ENCODE measurements at regions not wholly inside any gene's neighbourhood (a gene's known extent, or its start where the extent isn't known, plus 50 kb on each side); places are given as distances from the start of the nearest gene placed in this dataset.

DNA sequence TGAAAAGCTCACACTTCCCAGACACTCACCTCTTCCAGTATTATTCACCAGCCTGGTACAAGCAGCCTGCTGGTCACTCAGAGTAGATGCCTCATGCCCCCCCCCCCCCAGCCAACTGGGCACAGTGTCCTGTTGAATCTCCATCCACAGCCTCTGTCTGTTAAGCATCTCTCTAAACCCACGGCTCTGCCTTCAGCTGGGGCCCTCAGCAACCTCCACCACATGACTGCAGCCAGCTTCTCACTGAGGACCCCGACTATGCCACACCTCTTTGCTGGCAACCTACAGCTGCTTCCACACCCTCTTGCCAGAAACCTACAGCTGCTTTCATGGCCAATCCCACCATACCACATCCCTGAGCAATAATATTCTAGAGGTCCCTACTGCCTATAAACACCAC is 113.1 kb downstream of the RHOU start:
- no peak for DNase-seq (ENCODE audit: low read depth)

GRCh38 chr1:228849011-228849541 is 113.8 kb downstream of the RHOU start:
- no peak for DNase-seq (ENCODE audit: low read depth)

GRCh38 chr1:228850141-228851100 is 115.1 kb downstream of the RHOU start:
- DNase-seq (ENCODE audit: low read depth): no peak

DNA sequence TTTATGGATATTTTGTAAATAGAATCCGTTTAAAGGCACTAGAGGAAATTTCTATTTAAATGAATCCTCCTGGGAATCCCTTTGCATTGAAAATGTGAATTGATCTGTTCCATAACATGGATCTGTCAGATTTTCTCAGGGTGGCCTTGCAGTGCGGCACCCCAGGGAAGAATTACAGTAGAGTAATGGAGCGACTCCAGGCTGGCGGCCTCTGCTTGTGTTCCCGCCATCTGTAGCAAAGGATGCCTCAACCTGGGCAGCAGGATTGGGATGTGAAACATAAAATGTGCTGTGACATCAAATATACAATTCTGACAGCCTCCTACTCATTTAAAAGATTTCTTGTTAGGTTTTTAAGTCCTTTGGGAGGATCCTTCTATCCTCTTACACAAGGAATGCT is 115.9 kb downstream of the RHOU start:
- DNase-seq (ENCODE audit: low read depth): no peak

DNA sequence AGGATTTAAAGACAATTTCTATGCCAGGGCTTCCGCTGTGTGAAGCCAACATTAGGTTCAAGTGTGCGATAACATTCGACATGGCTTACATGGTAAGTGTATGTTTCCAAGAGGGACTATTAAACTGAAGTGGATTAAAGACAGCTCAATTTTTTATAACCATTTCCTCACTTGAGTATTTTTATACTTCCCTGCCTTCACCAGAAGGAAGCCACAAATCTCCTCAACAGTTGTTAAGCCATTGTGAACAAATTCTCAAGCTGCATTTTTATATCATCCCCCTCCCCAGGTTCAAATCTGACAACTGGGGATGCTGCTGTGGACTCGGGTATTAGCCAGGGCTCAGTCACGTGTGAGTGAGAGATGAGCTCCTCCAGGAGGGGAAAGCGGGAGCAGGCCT is 116.3 kb downstream of the RHOU start:
- DNase-seq (ENCODE audit: low read depth): no peak

DNA sequence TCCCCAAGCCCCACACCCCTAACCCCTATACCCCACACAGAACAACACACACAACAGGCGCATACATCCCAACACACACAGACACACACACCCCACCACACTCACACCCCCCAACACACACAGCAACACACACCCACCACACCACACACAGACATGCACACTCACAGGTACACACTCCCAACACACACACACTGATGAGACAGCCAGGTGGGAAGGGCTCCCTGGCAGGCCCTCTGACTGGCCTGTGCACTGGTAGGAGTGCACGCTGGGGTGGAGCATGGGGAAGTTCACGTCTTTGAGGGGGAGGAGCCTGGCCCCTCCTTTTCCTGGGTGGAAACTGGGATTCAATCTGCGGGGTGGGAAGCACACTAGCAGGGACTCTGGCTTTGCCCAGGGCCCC is 116.7 kb downstream of the RHOU start:
- DNase-seq (ENCODE audit: low read depth): no peak

GRCh38 chr1:228852511-228853088 is 117.3 kb downstream of the RHOU start:
- DNase-seq (ENCODE audit: low read depth): no peak

DNA sequence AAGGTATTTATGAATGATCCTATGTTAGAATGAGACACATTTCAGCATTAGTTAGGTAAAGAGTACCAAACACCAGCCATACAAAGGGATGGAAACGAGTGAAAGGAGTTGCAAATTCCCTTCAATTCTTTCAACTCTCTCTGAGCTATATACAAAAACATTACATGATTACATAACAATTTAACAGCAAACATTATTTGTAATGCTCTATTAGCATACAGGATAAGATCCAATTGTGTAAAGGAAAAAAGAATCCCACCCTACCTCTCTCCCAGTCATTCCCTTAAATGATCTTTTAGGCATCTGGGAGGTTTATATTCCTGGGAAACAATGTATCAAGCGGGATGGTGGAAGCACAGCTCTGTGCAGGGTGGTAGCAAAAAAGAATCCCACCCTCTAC is 117.9 kb downstream of the RHOU start:
- no peak for DNase-seq (ENCODE audit: low read depth)

DNA sequence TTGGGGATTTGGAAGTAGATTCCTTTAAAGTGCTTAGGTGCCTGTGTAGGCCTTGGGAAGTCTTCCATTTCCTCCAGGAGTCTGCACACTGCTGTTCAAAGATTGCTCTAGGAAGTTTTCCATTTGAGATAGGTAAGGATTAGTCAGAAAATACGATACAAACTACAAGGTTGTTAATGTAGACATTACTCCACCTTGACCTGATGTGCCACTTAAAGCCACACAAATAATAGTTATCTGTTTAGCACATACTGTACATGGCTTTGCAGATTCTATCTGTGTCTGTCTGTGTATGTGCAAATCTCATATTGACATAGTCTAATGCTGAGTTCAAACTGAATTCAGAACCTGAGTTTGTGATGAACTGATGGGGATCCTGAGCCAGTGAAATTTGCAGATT is 118.4 kb downstream of the RHOU start:
- no peak for DNase-seq (ENCODE audit: low read depth)

DNA sequence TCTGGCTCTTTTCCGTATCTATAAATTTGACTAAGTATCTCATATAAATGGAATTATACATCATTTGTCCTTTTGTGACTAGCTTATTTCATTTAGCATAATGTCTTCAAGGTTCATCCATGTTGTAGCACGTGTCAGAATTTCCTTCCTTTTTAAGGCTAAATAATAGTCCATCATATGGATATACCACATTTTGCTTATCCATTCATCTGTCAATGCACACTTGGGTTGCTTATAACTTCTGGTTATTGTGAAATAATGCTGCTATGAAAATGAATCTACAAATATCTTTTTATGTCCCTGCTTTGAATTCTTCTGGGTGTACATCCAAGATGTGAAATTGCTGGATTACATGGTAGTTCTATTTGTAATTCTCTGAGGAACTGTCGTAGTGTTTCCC is 119.6 kb downstream of the RHOU start:
- DNase-seq (ENCODE audit: low read depth): no peak

GRCh38 chr1:228857611-228858010 is 122.3 kb downstream of the RHOU start:
- no peak for DNase-seq (ENCODE audit: low read depth)

GRCh38 chr1:228860911-228861831 is 125.9 kb downstream of the RHOU start:
- peak; percentile 96 for DNase-seq (ENCODE audit: low read depth)

- DNase-seq (ENCODE audit: low read depth): peak; percentile 77
These were observed 126.5 kb downstream of the RHOU start for GRCh38 chr1:228861832-228862180.

DNA sequence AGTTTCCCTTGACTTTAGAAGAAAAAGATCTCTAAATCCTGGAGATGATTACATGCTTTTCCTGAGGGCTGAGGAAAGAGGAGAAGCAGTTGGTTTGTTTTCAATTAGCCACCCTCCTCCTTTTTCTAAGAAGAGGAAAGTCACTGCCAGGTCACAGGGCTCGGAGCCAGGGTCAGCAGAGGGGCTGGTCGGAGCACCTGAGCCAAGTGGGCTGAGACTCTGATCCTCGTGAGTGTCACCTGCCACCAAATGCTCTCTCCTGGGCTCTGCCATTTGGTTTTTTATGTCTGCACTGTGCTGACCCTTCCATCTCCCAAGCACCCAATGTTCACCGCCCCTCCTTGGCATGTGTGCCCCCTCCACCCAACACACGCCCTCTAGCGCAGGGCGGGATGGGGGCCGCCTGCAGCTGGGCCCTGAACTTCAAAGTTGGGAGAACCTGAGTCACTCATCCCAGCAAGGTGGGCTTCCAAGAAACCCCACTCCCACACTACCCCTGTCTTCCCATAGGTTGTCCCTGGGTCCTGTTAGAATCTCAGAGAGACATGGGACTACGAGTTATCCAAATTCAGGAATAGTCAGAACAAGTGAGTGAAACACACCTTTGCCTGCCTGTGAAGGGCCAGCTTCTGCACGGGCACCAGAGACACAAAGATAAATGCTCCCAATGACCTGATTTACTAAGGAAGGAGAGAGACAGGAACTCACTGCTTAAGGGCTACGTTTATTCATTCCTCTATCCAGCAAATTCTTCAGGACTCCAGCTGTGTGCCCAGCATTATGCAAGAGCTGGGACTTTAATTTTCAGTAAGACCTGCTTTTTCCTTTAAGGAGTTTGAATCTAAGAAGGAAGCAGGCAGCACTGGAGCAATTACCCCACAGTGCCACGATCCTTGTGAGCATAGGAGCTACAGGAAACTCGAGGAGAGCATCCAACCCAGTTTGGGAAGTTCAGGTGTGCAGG is 127.5 kb downstream of the RHOU start:
- no peak for DNase-seq (ENCODE audit: low read depth)

GRCh38 chr1:228863776-228864175 is 128.5 kb downstream of the RHOU start:
- no peak for DNase-seq (ENCODE audit: low read depth)

- peak; percentile 56 for DNase-seq (ENCODE audit: low read depth)
These were observed 130.5 kb downstream of the RHOU start for GRCh38 chr1:228865627-228866330.

DNA sequence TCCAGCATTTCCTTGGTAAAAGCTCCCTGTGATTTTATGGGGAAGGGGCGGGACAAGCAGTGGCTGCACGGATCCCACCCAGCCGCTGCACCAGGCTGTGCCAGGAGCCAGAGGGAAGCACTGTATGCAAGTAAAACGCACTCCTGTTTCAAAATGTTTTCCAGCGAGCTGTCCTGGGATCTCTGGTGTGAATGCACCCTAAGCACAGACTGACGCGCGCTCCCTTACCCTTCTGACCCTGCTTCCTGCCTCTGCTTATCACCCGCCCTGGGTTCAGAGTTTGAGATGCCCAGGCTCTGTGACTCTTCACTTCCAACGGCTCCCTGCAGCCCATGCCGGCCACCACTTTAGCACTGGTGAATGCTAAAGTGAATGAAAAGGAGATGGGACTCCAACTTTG is 131.2 kb downstream of the RHOU start:
- peak; percentile 86 for DNase-seq (ENCODE audit: low read depth)

DNA sequence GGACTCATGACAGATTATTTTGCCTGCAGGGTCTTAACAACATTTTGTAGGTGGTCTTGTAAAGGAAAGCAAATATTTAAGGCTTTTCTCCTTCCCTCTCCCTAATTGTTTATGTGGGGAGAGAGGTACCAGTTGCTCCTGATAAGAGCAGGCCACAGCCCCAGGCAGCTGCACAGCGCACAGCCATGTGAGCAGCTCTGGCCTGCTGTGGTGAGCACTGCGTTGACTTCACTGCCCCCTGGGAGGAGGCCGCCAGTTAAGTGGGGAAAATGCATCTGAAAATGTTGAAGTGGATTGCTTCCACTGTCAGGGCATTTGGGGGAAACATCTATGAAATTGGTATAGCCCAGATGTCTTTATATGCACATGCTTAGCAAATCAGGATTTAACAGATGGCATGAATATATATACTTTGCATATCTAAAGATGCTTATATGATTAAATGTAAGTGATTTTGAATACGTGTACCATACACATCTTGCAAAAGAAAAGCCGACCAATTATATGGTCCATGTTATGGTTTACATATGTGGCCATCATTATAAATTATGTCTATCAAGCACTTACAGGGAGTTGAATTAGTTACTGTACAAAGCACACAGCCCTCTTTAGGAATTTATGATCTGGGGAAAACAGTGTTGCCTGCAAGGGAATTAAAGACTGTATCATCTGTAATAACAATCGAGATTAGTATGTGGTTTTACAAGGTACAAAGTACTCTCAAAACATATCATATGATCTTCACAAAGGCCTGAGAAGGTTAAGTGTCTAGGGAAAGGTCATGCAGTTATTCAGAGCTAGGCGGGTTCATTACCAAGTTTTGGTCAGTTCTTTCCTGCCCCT is 132.1 kb downstream of the RHOU start:
- peak; percentile 88 for DNase-seq (ENCODE audit: low read depth)

GRCh38 chr1:228867951-228868730 is 132.9 kb downstream of the RHOU start:
- DNase-seq (ENCODE audit: low read depth): no peak

Measured in amniotic epithelial cell (primary cell).